Head of caudate nucleus (tissue), 42 donors: ENCODE measurements at regions not wholly inside any gene's neighbourhood (a gene's known extent, or its start where the extent isn't known, plus 50 kb on each side); places are given as distances from the start of the nearest gene placed in this dataset.
A peak's percentile ranks its signal among the peaks of the same experiment; 100 is the strongest.
"Not testable (repeated sequence)": the region's sequence is repeated elsewhere in the genome, so short reads cannot be mapped to it uniquely, and the experiment has no call there.

Experiments used
- DNase-seq, 42 donors: peaks; one replicate each; pipeline versions ENCODE4 v3.0.0 to v3.0.0-alpha.2; 2020 to 2021; ENCODE audit warnings: mixed read lengths in 7 of 42
- intact Hi-C: fragments of 100-400 bp; cut with DNase I; formaldehyde crosslinking; loops from one replicate; pipeline ENCODE4 v1.15.0; 2022

- intact Hi-C loops = no loop called here
- DNase-seq = no peak
Observed at GRCh38 chr2:123771928-123772632, 253.0 kb upstream of the CNTNAP5 start.

DNA sequence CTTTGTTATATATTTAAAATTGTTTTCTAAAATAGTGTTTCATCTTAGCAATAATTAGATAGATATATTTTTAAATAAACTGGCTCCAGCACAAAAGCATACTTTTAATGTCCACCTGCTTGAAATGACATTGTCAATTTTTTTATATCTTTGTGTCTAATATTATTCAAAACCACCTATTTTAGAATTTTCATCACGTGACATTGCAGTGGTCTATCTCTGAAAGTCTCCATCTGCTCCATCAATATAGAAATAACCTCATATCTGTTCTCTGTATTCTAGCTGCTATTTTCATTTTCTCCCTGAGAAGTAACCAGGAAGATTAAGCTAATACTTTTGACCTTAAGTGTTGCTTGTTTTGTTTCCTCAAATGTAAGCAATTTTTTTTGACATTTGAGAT, 248.0 kb upstream of the CNTNAP5 start:
- no peak for DNase-seq
- intact Hi-C loops = no loop called here

DNA sequence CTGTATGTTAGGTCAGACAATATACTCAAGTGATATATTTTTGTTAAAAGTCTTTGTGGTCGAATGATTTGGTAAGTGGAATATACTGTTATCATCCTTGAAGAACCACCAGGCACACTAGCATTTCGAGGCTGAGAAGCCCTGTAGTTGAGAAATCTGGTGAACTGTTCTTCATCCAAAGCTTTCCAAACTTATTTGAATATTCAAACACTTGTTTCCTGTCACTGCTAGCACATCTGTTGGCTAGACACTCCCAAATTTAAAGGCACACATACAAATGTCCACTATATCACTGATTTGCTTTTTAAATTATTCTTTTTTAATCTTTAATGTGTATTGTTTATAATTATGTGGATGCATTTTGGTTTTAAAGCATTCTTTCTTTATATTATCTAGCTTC, 241.9 kb upstream of the CNTNAP5 start:
- intact Hi-C loops = no loop called here
- no peak for DNase-seq

DNA sequence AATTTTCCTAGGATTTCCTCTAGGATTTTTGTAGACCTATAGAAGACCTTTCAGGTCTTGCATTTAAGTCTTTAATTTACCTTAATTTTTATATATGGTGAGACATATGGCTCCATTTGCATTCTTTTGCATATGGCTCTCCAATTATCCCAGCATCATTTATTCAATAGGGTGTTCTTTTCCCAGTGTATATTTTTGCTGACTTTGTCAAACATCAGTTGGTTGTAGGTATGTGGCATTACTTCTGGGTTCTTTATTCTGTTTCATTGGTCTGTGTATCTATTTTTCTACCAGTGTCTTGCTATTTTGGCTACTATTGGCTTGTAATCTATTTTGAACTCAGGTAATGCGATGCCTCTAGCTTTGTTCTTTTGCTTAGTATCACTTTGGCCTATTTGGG, 239.8 kb upstream of the CNTNAP5 start:
- no peak for DNase-seq
- intact Hi-C loops = no loop called here

GRCh38 chr2:123791207-123791606, 233.9 kb upstream of the CNTNAP5 start:
- intact Hi-C loops = no loop called here
- DNase-seq = no peak

DNA sequence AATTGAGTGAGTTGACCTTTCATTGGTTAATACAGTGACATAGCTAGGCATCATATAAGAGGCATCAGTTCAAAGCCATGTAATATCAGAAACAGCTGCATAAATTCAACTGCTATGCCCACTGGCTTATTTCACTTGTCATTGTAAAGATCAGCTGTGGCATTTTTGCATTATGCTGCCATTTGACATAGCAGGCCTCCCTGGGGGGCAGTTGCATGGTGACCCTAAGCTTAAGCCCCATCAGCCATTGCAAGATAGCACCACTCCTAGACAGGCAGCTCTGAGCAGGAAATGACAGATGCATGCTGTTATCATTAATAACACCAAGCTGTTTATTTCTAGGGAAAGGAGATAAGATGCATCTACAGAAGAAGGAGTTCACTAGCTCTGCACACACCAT, 233.4 kb upstream of the CNTNAP5 start:
- no peak for DNase-seq
- intact Hi-C loops = no loop called here

- DNase-seq, intact Hi-C loops: not testable (repeated sequence)
Observed at GRCh38 chr2:123804126-123804525, 221.0 kb upstream of the CNTNAP5 start.

- DNase-seq, intact Hi-C loops: not testable (repeated sequence)
Observed at GRCh38 chr2:123805746-123806145, 219.3 kb upstream of the CNTNAP5 start.

- intact Hi-C loops = no loop called here
- DNase-seq = no peak
Observed at GRCh38 chr2:123808243-123808642, 216.8 kb upstream of the CNTNAP5 start.

- DNase-seq = no peak
- intact Hi-C loops = no loop called here
Observed at GRCh38 chr2:123811846-123812245, 213.2 kb upstream of the CNTNAP5 start.

GRCh38 chr2:123816203-123816602, 208.9 kb upstream of the CNTNAP5 start:
- DNase-seq = no peak
- intact Hi-C loops = no loop called here

DNA sequence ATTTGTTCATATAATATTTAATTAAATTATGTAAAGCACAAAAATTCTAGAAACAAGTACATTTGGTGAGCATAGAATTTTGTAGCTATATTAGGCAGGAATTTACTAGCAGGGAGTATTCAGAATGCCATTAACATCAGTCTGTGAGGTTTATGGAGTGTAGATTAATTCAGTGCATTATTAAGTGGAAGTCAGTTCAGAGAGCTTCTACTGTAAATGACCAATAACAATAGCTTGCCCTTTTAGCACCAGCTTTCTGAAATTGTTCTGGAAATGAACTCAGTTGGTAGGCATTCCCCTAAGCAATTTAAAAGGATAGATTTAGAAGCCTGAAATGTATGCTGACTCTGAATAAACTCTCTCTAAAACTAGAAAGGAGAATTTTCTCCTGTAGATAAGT, 208.2 kb upstream of the CNTNAP5 start:
- no peak for DNase-seq

GRCh38 chr2:123826729-123827271, 198.3 kb upstream of the CNTNAP5 start:
- intact Hi-C loops = no loop called here
- DNase-seq = peak in 1 of 42 donors; percentile 15

More for the DNA sequence above, 208.2 kb upstream of the CNTNAP5 start:
- intact Hi-C loops = no loop called here

GRCh38 chr2:123839326-123839725, 185.8 kb upstream of the CNTNAP5 start:
- DNase-seq = no peak
- intact Hi-C loops = no loop called here

DNA sequence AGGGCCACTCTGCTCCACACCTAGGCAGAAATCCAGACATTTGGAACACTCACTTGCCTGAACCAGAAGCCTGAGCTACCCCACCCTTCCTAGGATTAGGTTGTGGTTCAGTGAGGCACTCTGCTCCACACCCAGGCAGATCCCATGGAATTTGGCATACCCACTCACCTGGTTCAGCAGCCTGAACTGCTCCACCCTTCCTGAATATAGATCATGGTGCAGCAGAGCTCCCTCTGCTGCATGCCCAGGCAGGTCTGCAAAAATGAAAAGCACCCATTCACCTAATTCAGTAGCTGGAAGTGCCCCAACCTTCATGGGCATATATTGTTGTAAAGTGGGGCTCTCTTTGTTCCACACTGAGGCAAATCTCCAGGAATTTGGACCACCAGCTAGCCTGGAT, 185.1 kb upstream of the CNTNAP5 start:
- intact Hi-C loops = no loop called here
- no peak for DNase-seq

DNA sequence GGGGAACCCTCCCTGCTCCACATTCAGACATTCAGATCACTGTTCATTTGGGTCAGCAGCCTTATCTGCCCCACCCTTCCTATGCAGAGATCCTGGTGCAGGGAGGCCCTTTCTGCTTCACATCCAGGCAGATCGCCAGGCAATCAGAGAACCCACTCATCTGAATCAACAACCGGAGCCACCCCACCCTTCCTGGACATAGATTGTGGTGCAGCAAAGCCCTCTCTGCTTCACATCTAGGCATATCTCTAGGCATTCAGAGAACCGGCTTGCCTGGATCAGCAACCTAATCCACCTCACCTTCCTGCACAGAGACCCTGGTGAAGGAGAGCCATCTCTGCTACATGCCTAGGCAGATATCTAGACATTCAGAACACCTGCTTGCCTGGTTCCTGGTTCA, 184.5 kb upstream of the CNTNAP5 start:
- intact Hi-C loops = no loop called here
- DNase-seq = no peak

DNA sequence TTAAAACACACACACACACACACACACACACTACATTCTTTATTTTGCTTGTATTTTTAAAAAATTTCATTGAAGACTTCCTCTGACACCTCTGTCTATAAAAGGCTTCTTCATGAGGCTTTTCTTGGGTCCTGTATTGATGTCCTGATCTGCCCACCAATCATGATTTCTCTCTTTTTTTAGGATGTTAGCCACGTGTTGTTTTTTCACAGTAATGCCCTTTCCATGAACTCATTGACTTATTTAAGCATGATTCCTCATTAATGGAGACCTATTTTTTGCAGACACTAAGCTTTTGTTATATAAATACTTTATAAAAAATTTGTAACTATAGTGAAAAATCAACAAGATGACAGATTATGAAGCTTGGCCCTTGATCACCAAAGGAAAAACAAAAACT, 173.8 kb upstream of the CNTNAP5 start:
- DNase-seq = no peak
- intact Hi-C loops = no loop called here

DNA sequence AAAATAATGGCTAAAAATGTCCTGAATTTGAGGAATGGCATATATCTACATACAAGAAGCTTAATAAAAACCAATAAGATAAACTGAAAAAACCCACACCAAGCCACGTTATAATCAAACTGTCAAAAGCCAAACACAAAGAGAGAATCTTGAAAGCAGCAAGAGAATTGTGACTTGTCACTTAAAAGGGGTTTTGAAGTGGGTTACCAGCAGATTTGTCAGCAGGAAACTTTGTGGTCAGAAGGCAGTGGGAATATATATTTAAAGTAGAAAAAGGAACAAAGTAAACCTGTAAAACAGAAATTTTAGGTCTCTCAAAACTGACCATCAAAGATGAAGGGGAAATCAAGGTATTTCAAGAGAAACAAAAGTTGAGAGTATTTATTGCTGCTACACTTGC, 171.9 kb upstream of the CNTNAP5 start:
- no peak for DNase-seq
- intact Hi-C loops = no loop called here

DNA sequence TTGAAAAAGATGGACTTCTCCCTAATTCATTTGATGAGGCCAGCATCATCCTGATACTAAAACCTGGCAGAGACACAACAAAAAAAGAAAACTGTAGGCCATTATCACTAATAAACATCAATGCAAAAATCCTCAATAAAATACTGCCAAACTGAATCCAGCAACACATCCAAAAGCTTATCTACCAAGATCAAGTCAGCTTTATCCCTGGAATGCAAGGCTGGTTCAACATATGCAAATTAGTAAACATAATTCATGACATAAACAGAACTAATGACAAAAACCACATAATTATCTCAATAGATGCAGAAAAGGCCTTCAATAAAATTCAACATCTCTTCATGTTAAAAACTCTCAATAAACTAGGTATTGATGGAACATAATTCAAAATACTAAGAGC, 166.1 kb upstream of the CNTNAP5 start:
- intact Hi-C loops, DNase-seq: not testable (repeated sequence)

GRCh38 chr2:123864416-123864815, 160.7 kb upstream of the CNTNAP5 start:
- DNase-seq = no peak
- intact Hi-C loops = no loop called here

DNA sequence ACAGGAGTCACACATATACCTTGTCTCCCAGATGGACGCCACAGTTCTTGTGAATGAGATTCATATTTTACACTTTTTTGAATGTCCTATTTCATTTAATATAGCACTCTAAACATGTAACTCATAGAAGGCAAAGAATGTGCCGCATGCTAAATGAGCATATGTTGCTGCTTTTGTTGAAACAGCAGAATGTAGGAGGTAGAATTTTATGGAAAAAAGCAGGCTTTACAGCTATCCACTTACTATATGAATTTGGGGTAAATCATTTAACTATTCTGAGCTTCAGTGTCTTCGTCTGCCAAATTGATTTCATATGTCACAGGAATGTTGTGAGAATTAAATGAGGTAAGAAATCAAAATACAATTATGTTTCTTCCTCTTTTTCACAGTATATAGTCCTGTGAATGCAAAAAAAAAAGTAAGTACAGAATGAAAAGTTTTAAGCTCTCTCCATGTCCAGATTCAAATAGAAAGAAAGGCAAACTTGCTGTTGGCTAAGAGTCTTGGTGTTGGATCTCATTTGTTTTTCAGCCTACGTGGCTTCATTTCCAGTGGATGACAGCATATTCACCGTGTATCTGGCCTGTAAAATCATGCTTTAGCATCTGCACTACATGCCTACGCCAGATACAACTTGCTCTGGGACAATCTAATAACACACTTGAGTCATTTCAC, 154.7 kb upstream of the CNTNAP5 start:
- intact Hi-C loops = no loop called here
- no peak for DNase-seq
